HEK293T (cell line): ENCODE measurements at regions not wholly inside any gene's neighbourhood (a gene's known extent, or its start where the extent isn't known, plus 50 kb on each side); places are given as distances from the start of the nearest gene placed in this dataset.

Experiments used
- FOXK2 ChIP-seq: fragments of 450-650 bp; IDR thresholded peaks from 2 replicates; pipeline ENCODE4 v1.6.1; 2016; ENCODE audit warnings: mild to moderate bottlenecking
- HDGF ChIP-seq: fragments of 450-650 bp; IDR thresholded peaks from 2 replicates; pipeline ENCODE4 v1.6.1; 2017; ENCODE audit warnings: antibody characterized with exemption, borderline replicate concordance
- NFRKB ChIP-seq: fragments of 450-650 bp; IDR thresholded peaks from 2 replicates; pipeline ENCODE4 v1.6.1; 2016; ENCODE audit warnings: mild to moderate bottlenecking, moderate library complexity
- SP1 ChIP-seq: fragments of 450-650 bp; IDR thresholded peaks from 2 replicates; pipeline ENCODE4 v1.6.1; 2017

- TF ChIP-seq NFRKB (no peak), HDGF (no peak), FOXK2 (no peak), SP1 (no peak)
Observed at GRCh38 chr13:100789025-100789424, 114.4 kb upstream of the TMTC4 start.
